GM12878 (cell line): ENCODE measurements at regions not wholly inside any gene's neighbourhood (a gene's known extent, or its start where the extent isn't known, plus 50 kb on each side); places are given as distances from the start of the nearest gene placed in this dataset.

Experiments
- ATAC-seq: fragments of 200-7000 bp; cut with Tn5 transposase; 3 replicates; pipeline ENCODE4 v1.9.1; 2020; ENCODE audit warnings: mild to moderate bottlenecking, moderate library complexity
- BruUV-seq: library from RNA; stranded (reverse); fragments of 400-500 nt; replicated peaks from 2 replicates; lab custom pipeline; 2021; lab: Mats Ljungman, UMichigan
- CTCF ChIA-PET: fragments of 300-600 bp; sonication (Branson Sonifier 250); formaldehyde crosslinking; extraction: SDS; loops from one replicate; lab custom pipeline; 2021; ENCODE audit warnings: inconsistent platforms; lab: Yijun Ruan, JAX
- POLR2A ChIA-PET: fragments of 350-600 bp; formaldehyde crosslinking; extraction: SDS; loops from one replicate; lab custom pipeline; 2021; ENCODE audit warnings: inconsistent platforms; lab: Charles Lee
- RAD21 ChIA-PET: fragments of 300-600 bp; sonication (Branson Sonifier 250); formaldehyde crosslinking; loops from one replicate; lab custom pipeline; 2023; ENCODE audit warnings: antibody characterized with exemption; ENCODE audit not compliant: unreplicated experiment; lab: Charles Lee
- SMC1A ChIA-PET: fragments of 300-600 bp; sonication (Branson Sonifier 250); formaldehyde crosslinking; loops from one replicate; lab custom pipeline; 2023; ENCODE audit not compliant: unreplicated experiment, uncharacterized antibody; lab: Charles Lee
- DNase-seq: peaks from one replicate; pipeline ENCODE4 v3.0.0-alpha.2; 2011; ENCODE audit warnings: low read depth, low spot score
- FAIRE-seq: peaks from 3 replicates; lab custom pipeline; 2011; peaks lifted over from hg19 to GRCh38; lab: Jason Lieb, UNC
- H2AFZ ChIP-seq: 2 replicates; pipeline ENCODE4 v1.6.0; 2011; ENCODE audit warnings: low read depth, low read length, control low read depth; ENCODE audit not compliant: control insufficient read depth
- H3K27ac ChIP-seq: 2 replicates; pipeline ENCODE4 v1.5.1; 2011; ENCODE audit warnings: control low read depth; ENCODE audit not compliant: control insufficient read depth, insufficient read depth
- H3K27me3 ChIP-seq, 2 experiments: replicated peaks in 1 of 2; 2 replicates each; pipeline versions ENCODE4 v1.6.0 to v1.6.1; 2011; ENCODE audit warnings: low read length in 1 of 2; ENCODE audit not compliant: control insufficient read depth in 2 of 2, insufficient read depth in 2 of 2
- H3K36me3 ChIP-seq, 2 experiments: 2 replicates each; pipeline ENCODE4 v1.5.1; 2011; ENCODE audit warnings: low read length in 1 of 2; ENCODE audit not compliant: control insufficient read depth in 2 of 2, insufficient read depth in 2 of 2
- H3K4me1 ChIP-seq: 2 replicates; pipeline ENCODE4 v1.6.1; 2011; ENCODE audit warnings: mild to moderate bottlenecking, low read length, moderate library complexity, mixed read lengths; ENCODE audit not compliant: control insufficient read depth, insufficient read depth
- H3K4me2 ChIP-seq: 2 replicates; pipeline ENCODE4 v1.6.0; 2011; ENCODE audit warnings: control low read depth; ENCODE audit not compliant: control insufficient read depth, insufficient read depth
- H3K4me3 ChIP-seq: fragments of 200-600 bp; sonication (generic); 2 replicates; pipeline ENCODE4 v1.5.1; 2016
- H3K79me2 ChIP-seq: 2 replicates; pipeline ENCODE4 v1.6.0; 2011; ENCODE audit warnings: low read length; ENCODE audit not compliant: control insufficient read depth, insufficient read depth
- H3K9ac ChIP-seq: 2 replicates; pipeline ENCODE4 v1.8.0; 2011; ENCODE audit warnings: low read length, control low read depth, mixed read lengths; ENCODE audit not compliant: control insufficient read depth, insufficient read depth
- H3K9me3 ChIP-seq: replicated peaks from 3 replicates; pipeline ENCODE4 v1.5.1; 2011; ENCODE audit warnings: mild to moderate bottlenecking, low read length; ENCODE audit not compliant: control insufficient read depth, insufficient read depth
- H4K20me1 ChIP-seq: 2 replicates; pipeline ENCODE4 v1.6.0; 2011; ENCODE audit not compliant: control insufficient read depth, insufficient read depth
- ATF2 ChIP-seq: IDR thresholded peaks from 2 replicates; pipeline ENCODE4 v1.6.1; 2012; ENCODE audit warnings: low read length, inconsistent platforms
- ATF3 ChIP-seq: IDR thresholded peaks from 2 replicates; pipeline ENCODE4 v1.6.1; 2011; ENCODE audit warnings: low read depth, mild to moderate bottlenecking, low read length, moderate library complexity, borderline replicate concordance; ENCODE audit errors: extremely low read depth
- BHLHE40 ChIP-seq, 2 experiments: fragments of 450-650 bp in 1 of 2; IDR thresholded peaks; 2 replicates each; pipeline ENCODE4 v1.6.1; 2011 to 2017; ENCODE audit warnings: low read depth in 2 of 2, borderline replicate concordance in 1 of 2, improper control_type of control experiment in 1 of 2, low read length in 1 of 2, mild to moderate bottlenecking in 1 of 2
- CREM ChIP-seq: IDR thresholded peaks from 2 replicates; pipeline ENCODE4 v1.6.1; 2014; ENCODE audit warnings: antibody characterized with exemption, low read depth
- E2F4 ChIP-seq: IDR thresholded peaks from 2 replicates; pipeline ENCODE4 v1.6.1; 2012; ENCODE audit warnings: low read depth, low read length, improper control_type of control experiment
- FOXM1 ChIP-seq: IDR thresholded peaks from 2 replicates; pipeline ENCODE4 v1.6.1; 2012; ENCODE audit warnings: low read depth, mild to moderate bottlenecking, inconsistent platforms, low read length, moderate library complexity
- NFIC ChIP-seq: IDR thresholded peaks from 2 replicates; pipeline ENCODE4 v1.6.1; 2012; ENCODE audit warnings: low read depth, mild to moderate bottlenecking, inconsistent platforms, low read length, moderate library complexity
- PML ChIP-seq: IDR thresholded peaks from 2 replicates; pipeline ENCODE4 v1.6.1; 2012; ENCODE audit warnings: low read length, inconsistent platforms
- RB1 ChIP-seq: fragments of 450-650 bp; formaldehyde crosslinking; IDR thresholded peaks from 2 replicates; pipeline ENCODE4 v1.6.1; 2017; ENCODE audit warnings: mild to moderate bottlenecking, borderline replicate concordance
- TBL1XR1 ChIP-seq: IDR thresholded peaks from 2 replicates; pipeline ENCODE4 v1.6.1; 2012; ENCODE audit warnings: low read depth, low read length, improper control_type of control experiment
- USF1 ChIP-seq: IDR thresholded peaks from 2 replicates; pipeline ENCODE4 v1.6.1; 2011; ENCODE audit warnings: borderline replicate concordance, low read depth, mild to moderate bottlenecking, moderate library complexity, mixed read lengths, low read length; ENCODE audit not compliant: insufficient read depth; ENCODE audit errors: extremely low read length
- USF2 ChIP-seq: IDR thresholded peaks from 2 replicates; pipeline ENCODE4 v1.6.1; 2011; ENCODE audit warnings: low read depth, low read length, improper control_type of control experiment, borderline replicate concordance
- ZNF592 ChIP-seq: fragments of 450-650 bp; IDR thresholded peaks from 2 replicates; pipeline ENCODE4 v1.6.1; 2017; ENCODE audit warnings: mild to moderate bottlenecking, moderate library complexity
- ZSCAN29 ChIP-seq: fragments of 450-650 bp; IDR thresholded peaks from 2 replicates; pipeline ENCODE4 v1.6.1; 2017; ENCODE audit warnings: mild to moderate bottlenecking, moderate library complexity
- WGBS: methylation state at CpG from one replicate; pipeline ENCODE4 v1.1.6; 2016; ENCODE audit warnings: low lambda C conversion rate; ENCODE audit not compliant: insufficient replicate concordance, insufficient coverage; ENCODE audit errors: missing lambda C conversion rate; 5-methylcytosine and 5-hydroxymethylcytosine counted together
- in situ Hi-C: fragments of 300-500 bp; cut with MboI; formaldehyde crosslinking; loops from 9 replicates; pipeline ENCODE4 v1.14.3; 2018; ENCODE audit warnings: mixed read lengths
- intact Hi-C: fragments of 100-400 bp; cut with micrococcal nuclease; formaldehyde crosslinking; loops from one replicate; pipeline ENCODE4 v1.14.2; 2022; ENCODE audit not compliant: unreplicated experiment

GRCh38 chr5:103445426-103446035 lies 117.1 kb downstream of the NUDT12 start:
- WGBS: 86% methylated on average over 5 of the region's 5 CpGs
- TF ChIP-seq BHLHE40 (IDR thresholded peaks at IDR 0.05; ENCODE audit: borderline replicate concordance in 1 of 2, low read depth in 2 of 2, low read length in 1 of 2) (no peak), ATF3 (no peak), USF2 (no peak), PML (no peak), ATF2 (no peak), ZSCAN29 (no peak), RB1 (no peak), USF1 (no peak), NFIC (no peak), ZNF592 (no peak), CREM (no peak), E2F4 (no peak), FOXM1 (no peak), TBL1XR1 (no peak)

More at GRCh38 chr5:103445426-103446035, 117.1 kb downstream of the NUDT12 start:
- Histone ChIP-seq H3K4me2 (no peak overlapping the region), H3K36me3 (no peaks in the 10 kb centered on the region), H3K27me3 (no peaks in the 10 kb centered on the region), H2AFZ (no peak overlapping the region), H3K9ac (no peak overlapping the region), H3K9me3 (no peaks in the 10 kb centered on the region), H4K20me1 (no peaks in the 10 kb centered on the region), H3K79me2 (no peaks in the 10 kb centered on the region), H3K27ac (no peak overlapping the region), H3K4me3 (no peak overlapping the region), H3K4me1 (no peaks in the 10 kb centered on the region)
- ChIA-PET SMC1A (no interaction called here), RAD21 (no interaction called here), POLR2A (no interaction called here), CTCF (interaction anchor here (0.9 kb wide), 1 partner anchor 74 kb away, joined by 4 read pairs; no protein-coding TSS in a partner anchor)
- BruUV-seq: no TSS peak
- in situ Hi-C loops: no loop called here
- DNase-seq (no peak), FAIRE-seq (no peak), ATAC-seq (no peak)
- intact Hi-C loops: no loop called here
